COR-L47 (cell line): ENCODE measurements at regions not wholly inside any gene's neighbourhood (a gene's known extent, or its start where the extent isn't known, plus 50 kb on each side); places are given as distances from the start of the nearest gene placed in this dataset.
A peak's percentile ranks its signal among the peaks of the same experiment; 100 is the strongest.

Experiments used
- DNase-seq: peaks from one replicate; lab custom pipeline; 2025; lab: John Stamatoyannopoulos, UW

DNA sequence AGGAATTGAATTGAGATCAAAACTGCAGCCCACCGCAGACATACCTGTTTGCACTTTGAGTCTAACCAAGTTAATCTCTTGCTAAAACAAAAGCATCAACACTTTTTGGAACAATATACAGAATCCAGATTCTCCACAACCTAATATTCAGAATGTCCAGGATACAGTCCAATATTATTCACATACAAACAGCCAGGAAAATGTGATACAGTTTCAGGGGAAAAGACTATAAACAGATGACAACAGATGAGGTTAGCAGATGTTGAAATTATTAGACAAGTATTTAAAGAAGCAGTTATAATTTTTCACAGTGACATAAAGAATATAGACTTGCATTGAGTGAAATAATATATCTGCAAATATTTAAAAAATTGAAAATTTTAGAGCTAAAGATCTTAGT is 678.1 kb upstream of the CXADR start:
- DNase-seq = no peak

- DNase-seq = no peak
These were observed 675.5 kb upstream of the CXADR start for GRCh38 chr21:16837321-16837720.

- DNase-seq = no peak
These were observed 675.1 kb upstream of the CXADR start for GRCh38 chr21:16837721-16838120.

- no peak for DNase-seq
These were observed 674.5 kb upstream of the CXADR start for GRCh38 chr21:16838331-16838730.

- DNase-seq = no peak
These were observed 672.3 kb upstream of the CXADR start for GRCh38 chr21:16840538-16840937.

DNA sequence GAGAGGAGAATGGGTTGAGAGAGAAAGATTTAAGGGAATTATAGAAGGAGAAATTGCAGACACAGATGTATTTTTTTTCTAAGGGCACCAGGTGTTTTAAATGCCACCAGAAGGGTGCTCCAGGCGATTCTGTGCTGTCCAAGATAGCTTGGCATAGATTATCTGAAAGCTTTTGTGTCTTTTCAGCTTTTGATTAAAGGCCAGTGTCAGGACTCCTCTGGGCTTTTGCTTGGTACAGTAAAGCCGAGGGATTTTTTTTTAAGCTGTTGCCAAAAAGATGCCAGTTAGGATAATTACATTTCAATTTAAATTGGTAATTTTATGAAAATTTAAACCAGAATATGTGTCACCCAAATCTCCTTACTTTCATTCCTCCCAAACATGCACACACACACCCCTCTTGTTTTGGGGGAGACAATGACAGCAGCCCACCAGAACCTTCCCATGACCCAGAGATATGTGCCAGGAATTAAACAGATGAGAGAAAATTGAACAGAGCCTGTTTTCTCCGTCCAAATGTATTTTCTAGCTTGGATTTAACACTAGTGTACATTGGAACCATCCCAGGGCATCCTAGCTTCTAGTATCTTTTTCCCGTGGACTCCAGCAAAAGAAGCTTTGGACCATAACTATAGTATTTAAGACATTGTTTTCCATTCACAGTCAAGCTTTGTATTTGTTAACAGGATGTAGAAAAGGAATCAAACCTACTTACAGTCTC is 670.7 kb upstream of the CXADR start:
- DNase-seq = no peak

DNA sequence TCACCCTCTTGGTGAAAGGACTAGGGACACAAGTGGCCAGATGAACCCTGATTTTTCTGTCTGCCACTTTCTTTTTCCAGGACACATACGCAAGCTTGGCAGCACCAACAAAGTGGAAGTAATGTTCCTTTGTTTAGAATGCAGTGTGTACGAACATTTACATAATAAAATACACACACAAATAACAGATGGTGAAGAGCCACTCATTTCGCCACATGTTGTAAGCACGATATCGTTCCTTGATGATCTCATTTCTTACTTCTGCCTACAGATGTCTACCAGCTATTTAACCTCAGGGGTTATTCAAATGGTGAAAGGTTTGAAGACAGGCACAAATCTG is 670.2 kb upstream of the CXADR start:
- no peak for DNase-seq

GRCh38 chr21:16847211-16847610 is 665.6 kb upstream of the CXADR start:
- no peak for DNase-seq

- no peak for DNase-seq
These were observed 661.8 kb upstream of the CXADR start for GRCh38 chr21:16851054-16851453.

- no peak for DNase-seq
These were observed 657.6 kb upstream of the CXADR start for GRCh38 chr21:16855164-16855667.

DNA sequence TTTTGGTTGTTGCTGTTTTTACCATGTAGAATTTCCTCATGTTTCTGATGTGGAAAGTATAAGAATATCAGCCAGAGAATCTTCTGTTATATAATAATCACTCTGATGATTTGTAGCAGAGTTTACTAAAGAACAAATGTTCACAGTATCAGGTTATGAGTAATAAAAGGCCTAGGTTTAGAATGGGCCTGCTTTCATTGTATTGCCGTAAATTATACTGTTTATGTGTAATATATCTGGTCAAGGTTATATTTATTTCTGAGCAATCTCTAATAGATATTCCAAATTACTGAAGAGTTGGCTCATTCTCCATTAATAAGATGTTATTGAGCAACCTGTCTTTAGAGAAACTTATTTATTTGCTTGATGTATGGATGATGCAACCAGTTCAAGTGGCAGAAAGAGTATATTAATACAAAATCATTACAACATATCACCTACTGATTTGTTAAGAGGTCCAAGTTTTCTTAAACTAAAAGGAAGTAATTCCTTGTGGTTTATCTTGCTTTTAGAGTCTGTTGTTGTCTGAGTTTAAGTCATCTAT is 649.4 kb upstream of the CXADR start:
- no peak for DNase-seq

DNA sequence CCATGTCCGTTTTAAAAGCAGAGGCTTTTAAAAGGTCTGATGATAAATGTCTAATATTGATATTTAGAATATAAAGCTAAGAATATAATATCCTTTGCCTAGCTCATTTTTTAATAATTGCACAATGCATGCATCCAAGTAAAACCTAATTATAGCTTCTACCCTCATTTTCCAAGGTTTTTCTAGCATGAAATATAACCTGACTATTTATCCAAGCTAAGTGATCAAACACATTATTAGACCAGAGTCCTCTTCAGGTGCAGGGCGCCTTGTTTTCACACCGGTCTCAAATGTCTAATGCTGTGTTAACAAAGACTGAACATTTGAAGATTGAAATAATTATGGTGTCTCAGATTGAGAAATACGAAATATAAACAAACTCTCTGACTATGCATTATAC is 648.9 kb upstream of the CXADR start:
- peak; percentile 33 for DNase-seq

DNA sequence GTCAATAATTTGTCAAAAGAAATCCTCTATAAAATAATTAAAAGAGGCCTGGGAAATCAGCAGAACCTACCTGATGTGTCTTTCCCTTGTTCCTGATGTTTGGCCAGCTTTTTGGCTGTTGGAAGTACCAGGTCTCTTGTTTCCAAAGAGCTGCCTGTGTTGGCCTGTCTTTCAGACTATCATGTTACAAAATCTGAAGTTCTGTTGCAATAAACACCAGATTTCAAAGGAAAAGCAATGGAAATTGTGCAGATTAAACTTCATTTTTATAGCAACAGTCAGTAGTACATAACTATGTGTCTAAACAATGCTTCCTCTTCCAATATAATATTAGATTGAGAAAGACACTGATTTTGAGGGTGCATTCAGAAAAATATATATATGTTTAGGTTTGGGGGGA is 647.2 kb upstream of the CXADR start:
- no peak for DNase-seq

GRCh38 chr21:16866851-16867250 is 646.0 kb upstream of the CXADR start:
- no peak for DNase-seq

DNA sequence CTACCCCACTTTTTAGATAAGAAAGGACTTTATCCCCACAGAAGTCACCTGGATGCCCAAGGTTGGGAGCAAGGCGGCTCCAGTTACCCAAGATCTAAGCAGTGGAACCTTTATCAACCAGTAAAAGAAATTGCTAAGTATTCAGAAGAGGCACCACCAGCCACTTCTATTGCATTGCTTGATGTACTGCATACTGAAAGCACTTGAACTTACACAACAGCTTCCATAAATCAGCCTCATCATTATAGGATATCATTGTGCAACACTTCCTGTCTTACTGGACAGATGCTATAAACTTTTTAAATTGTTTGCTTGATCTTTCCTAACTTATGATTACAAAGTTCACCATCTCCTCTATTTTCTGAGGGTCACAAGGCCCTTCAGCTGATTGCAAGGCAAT is 642.7 kb upstream of the CXADR start:
- DNase-seq = no peak

DNA sequence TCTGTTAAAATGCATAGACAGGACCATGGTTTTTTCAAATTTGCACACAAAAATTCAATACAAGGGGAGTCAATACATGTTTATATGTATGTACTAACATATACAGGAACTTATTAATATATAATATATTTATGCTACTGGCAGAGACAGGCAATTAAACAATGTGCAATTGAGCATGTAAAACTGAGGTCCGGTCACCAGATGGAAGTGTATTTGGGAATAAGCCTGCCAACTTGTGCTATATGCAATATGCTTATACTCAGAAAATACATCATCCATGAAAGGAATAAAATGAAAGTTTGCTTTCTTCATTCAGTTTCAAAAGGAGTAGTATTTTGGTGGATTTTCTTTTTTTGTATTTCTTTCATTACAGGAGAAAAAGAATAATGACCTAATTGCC is 640.2 kb upstream of the CXADR start:
- DNase-seq = no peak

GRCh38 chr21:16873176-16873575 is 639.7 kb upstream of the CXADR start:
- no peak for DNase-seq

- no peak for DNase-seq
These were observed 639.2 kb upstream of the CXADR start for GRCh38 chr21:16873596-16873995.

- DNase-seq = no peak
These were observed 633.4 kb upstream of the CXADR start for GRCh38 chr21:16879479-16879878.

DNA sequence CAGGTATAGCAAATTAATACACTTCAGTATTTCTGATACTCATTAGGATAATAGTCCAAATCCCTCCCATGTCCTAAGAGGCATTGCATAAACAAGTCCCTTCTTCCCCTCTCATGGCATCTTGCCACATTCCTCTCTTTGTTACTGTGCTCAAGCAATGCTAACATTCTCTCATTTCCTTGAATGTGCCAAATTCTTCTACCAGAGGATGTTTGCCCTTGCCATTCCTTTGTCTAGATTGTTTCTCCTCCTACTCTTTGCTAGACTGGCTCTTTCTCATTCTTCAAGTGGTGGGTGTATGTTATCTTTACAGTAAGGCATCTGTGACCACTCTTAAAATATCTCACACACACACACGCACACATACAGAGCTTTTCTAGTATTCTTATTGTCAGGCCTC is 621.0 kb upstream of the CXADR start:
- no peak for DNase-seq

DNA sequence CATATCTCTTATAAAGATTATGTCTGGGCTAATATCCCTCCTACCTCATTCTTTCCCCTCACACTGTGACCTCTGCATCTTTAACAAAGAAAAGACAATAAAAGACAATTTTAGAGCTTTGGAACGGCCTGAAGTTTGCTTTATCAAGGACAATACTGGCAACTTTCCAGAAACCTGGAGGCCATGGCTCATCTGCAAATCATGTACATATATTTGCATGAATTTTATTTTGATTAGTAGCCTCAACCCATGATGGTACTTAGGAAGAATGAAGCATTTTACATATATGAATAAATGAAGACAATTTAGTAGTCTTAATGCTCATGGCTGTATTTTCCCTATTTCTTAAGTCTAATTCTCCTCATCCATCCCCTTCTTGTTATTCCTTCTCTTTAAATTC is 612.2 kb upstream of the CXADR start:
- DNase-seq = no peak

DNA sequence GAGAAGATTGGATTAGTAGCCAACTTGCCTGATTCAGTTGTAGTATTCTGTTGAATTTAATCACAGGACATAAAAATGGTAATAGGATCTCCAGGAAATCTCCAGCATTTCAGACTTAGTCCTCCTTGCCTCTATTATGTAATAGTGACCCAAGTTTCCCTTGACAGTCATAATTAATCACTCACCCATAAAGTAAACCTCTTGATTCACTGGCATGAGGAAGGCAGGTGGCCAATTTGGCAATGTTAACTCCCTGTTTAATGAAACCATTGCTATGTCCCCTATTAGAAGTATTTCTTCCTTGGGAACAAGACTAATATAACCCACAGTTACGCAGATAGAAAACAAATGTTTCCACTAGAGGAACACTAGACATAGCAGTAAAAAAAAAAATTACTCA is 604.8 kb upstream of the CXADR start:
- DNase-seq = no peak

DNA sequence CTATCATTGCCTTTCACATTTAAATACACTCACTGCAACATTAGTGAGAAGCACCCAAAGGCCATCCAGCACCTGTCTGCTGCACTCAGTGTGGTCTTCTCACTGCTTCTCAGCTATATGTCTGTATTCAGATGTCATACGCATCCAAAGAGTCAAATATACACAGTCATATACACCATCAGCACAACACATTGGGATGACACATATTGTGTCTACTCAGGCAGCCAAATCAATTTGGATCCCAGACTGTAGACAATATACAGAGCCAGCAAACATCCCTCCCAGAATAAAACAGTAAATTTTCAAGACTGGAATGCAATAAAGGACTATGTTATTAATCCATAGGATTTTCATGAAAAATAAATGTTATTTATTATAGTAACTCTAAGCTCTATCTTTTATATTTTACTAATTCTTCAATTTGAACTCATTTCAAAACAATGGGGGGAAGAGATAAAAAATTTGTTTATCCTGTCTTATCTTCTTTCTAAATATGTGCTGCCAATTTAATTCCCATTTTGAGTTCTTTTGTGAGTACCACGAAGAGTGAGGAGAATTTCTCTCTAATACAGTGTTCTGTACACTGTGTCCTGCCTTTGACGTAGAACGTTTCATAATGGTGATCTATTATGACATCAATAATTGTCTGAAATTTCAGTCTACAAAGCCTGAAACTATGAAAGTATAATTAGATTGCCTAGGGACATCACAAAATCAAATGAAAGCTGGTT is 602.2 kb upstream of the CXADR start:
- DNase-seq = no peak
